ENCODE measurements at regions not wholly inside any gene's neighbourhood (a gene's known extent, or its start where the extent isn't known, plus 50 kb on each side); places are given as distances from the start of the nearest gene placed in this dataset.

DNA sequence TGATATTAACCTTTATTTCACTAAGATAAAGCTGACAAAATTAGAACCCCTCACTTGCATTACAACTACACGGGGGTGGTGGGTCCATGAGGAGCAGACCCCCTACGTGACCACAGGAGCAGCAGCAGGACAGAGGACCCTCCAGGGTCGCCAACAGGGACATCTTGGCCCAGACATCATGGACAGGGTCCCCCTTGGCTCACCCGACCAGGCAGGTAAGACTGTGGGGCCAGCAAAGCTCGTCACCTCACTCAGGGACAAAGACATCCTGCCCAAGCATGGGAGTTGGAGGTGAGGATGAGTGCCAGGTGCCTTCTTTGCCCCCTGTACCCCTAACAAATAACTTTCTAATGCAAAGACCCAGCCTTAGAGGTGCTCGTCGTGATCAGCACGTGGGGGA is 111.3 kb upstream of the RAB6C start (continued):
- TF ChIP-seq, protein P1, sequence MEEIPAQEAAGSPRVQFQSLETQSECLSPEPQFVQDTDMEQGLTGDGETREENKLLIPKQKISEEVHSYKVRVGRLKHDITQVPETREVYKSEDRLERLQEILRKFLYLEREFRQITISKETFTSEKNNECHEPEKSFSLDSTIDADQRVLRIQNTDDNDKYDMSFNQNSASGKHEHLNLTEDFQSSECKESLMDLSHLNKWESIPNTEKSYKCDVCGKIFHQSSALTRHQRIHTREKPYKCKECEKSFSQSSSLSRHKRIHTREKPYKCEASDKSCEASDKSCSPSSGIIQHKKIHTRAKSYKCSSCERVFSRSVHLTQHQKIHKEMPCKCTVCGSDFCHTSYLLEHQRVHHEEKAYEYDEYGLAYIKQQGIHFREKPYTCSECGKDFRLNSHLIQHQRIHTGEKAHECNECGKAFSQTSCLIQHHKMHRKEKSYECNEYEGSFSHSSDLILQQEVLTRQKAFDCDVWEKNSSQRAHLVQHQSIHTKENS (CRISPR knock-in tag; IDR thresholded peaks at IDR 0.05) = no peak
- no peak for TF ChIP-seq HDAC6 (IDR thresholded peaks at IDR 0.05; ENCODE audit: low read depth, low read length)

DNA sequence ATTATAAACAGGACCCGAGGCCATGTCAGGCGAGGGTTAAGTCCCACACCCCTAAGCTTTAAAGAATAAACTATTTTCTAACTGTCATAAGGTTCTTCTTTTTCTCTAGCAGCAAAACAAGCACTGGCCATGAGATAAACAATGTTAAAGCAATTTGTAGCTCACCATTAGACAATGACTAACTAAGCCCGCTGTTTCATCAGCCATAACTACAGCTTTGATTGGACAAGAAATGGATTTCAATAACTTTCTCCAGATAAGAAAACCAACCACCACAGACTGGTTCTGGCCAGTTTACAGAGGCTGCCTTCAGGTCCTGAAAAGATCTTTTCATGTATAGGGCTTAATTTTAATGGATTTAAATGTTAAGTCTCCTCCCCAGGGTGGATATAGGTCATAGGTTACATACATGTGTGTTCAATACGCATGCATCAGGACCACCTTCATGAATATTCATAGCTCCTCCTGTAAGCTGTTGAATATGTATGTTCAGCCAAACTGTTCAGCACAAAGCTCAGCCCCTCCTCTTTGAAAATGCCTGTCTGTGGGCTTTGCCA is 108.7 kb upstream of the RAB6C start:
- FAIRE-seq (no peak), DNase-seq (ENCODE audit: extremely low read depth in 1 of 4, low spot score in 3 of 4) (no peak), ATAC-seq (peak; percentile 63)
- Histone ChIP-seq H3K27me3 (ENCODE audit: control insufficient read depth in 2 of 2, insufficient read depth in 2 of 2, low read length in 2 of 2) (no peaks in the 10 kb centered on the region; a peak in 1 of 5 replicates), H3K4me3 (no peak overlapping the region), H2AFZ (ENCODE audit: low read depth, low read length) (no peak overlapping the region), H3K36me3 (ENCODE audit: control insufficient read depth, insufficient read depth, low read length) (no peaks in the 10 kb centered on the region), H4K20me1 (replicated peaks; ENCODE audit: control insufficient read depth, insufficient read depth, low read length) (no peaks in the 10 kb centered on the region), H3K9ac (ENCODE audit: insufficient read depth in 1 of 2, low read depth in 2 of 2, low read length in 2 of 2) (no peak overlapping the region), H3K79me2 (ENCODE audit: control insufficient read depth, insufficient read depth, low read length) (no peaks in the 10 kb centered on the region), H3K4me1 (replicated peaks in 1 of 2; ENCODE audit: control insufficient read depth in 2 of 2, insufficient read depth in 2 of 2, low read length in 2 of 2) (no peaks in the 10 kb centered on the region), H3K9me1 (ENCODE audit: control insufficient read depth, insufficient read depth, low read length) (no peaks in the 10 kb centered on the region), H3K4me2 (ENCODE audit: insufficient read depth, low read length) (no peak overlapping the region), H3K9me3 (replicated peaks; ENCODE audit: control insufficient read depth, insufficient read depth, low read depth, low read length) (no peaks in the 10 kb centered on the region), H3K27ac (ENCODE audit: extremely low read depth, low read depth, low read length) (no peak overlapping the region)
- intact Hi-C loops (cut with micrococcal nuclease) (no loop called here), in situ Hi-C loops (cut with MboI) (no loop called here)
- CTCF ChIA-PET (ENCODE audit: low intra/inter-chr PET ratio) = no interaction called here
- no TSS peak for BruUV-seq (replicated peaks)
- POLR2A ChIA-PET = no interaction called here
- WGBS (ENCODE audit: insufficient coverage, low coverage, missing lambda C conversion rate) = 6% methylated on average over 4 of the region's 4 CpGs
- TF ChIP-seq REST (IDR thresholded peaks at IDR 0.05; ENCODE audit: borderline replicate concordance) (peak; percentile 94), REST (CRISPR knock-in tag; IDR thresholded peaks at IDR 0.05; ENCODE audit: low read depth) (no peak), ZNF175 (CRISPR knock-in tag; IDR thresholded peaks at IDR 0.05; ENCODE audit: low read depth) (0 out of 2 replicates have a peak, but pooled peaks have one; percentile 65), SOX6 (IDR thresholded peaks at IDR 0.05) (peak; percentile 45; the same call in 1 of the 2 replicates), CTBP1 (IDR thresholded peaks at IDR 0.05; ENCODE audit: borderline replicate concordance) (no peak), POLR2H (tag; IDR thresholded peaks at IDR 0.05; ENCODE audit: low read depth) (peak; percentile 71; the same call in 1 of the 2 replicates), ZNF766 (CRISPR knock-in tag; conservative IDR thresholded peaks at IDR 0.05) (peak; percentile 42; the same call in 1 of the 2 replicates), KLF16 (IDR thresholded peaks at IDR 0.05) (peak; percentile 75; the same call in 1 of the 2 replicates), TRIM24 (IDR thresholded peaks at IDR 0.05) (no peak; a peak in 1 of 4 replicates)
- TF ChIP-seq, protein P2, sequence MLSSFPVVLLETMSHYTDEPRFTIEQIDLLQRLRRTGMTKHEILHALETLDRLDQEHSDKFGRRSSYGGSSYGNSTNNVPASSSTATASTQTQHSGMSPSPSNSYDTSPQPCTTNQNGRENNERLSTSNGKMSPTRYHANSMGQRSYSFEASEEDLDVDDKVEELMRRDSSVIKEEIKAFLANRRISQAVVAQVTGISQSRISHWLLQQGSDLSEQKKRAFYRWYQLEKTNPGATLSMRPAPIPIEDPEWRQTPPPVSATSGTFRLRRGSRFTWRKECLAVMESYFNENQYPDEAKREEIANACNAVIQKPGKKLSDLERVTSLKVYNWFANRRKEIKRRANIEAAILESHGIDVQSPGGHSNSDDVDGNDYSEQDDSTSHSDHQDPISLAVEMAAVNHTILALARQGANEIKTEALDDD (IDR thresholded peaks at IDR 0.05) = peak; percentile 72; the same call in 1 of the 2 replicates
